AG09319 (cell line): ENCODE measurements at regions not wholly inside any gene's neighbourhood (a gene's known extent, or its start where the extent isn't known, plus 50 kb on each side); places are given as distances from the start of the nearest gene placed in this dataset.

Experiments
- DNase-seq: peaks from one replicate; pipeline ENCODE4 v3.0.0-alpha.2; 2010; ENCODE audit warnings: low read depth; ENCODE audit errors: extremely low read depth
- CTCF ChIP-seq: IDR thresholded peaks from 2 replicates; pipeline ENCODE4 v1.5.1; 2011; ENCODE audit warnings: low read depth, mild to moderate bottlenecking, inconsistent platforms, low read length, moderate library complexity

GRCh38 chr15:91553196-91553854 is 300.2 kb upstream of the SLCO3A1 start:
- no peak for DNase-seq
- TF ChIP-seq CTCF = no peak

GRCh38 chr15:91555312-91555711 is 298.2 kb upstream of the SLCO3A1 start:
- DNase-seq = no peak
- TF ChIP-seq CTCF = no peak

- no peak for TF ChIP-seq CTCF
- no peak for DNase-seq
Measured at GRCh38 chr15:91556926-91557325, 296.6 kb upstream of the SLCO3A1 start.

- TF ChIP-seq CTCF = no peak
- no peak for DNase-seq
Measured at GRCh38 chr15:91559066-91559465, 294.4 kb upstream of the SLCO3A1 start.

- peak; percentile 48 for DNase-seq
- TF ChIP-seq CTCF = no peak
Measured at GRCh38 chr15:91561371-91562100, 292.0 kb upstream of the SLCO3A1 start.

- no peak for DNase-seq
- no peak for TF ChIP-seq CTCF
Measured at GRCh38 chr15:91562698-91563097, 290.8 kb upstream of the SLCO3A1 start.

- DNase-seq = no peak
- TF ChIP-seq CTCF = no peak
Measured at GRCh38 chr15:91564631-91565030, 288.9 kb upstream of the SLCO3A1 start.
